PC-3 (cell line): ENCODE measurements at regions not wholly inside any gene's neighbourhood (a gene's known extent, or its start where the extent isn't known, plus 50 kb on each side); places are given as distances from the start of the nearest gene placed in this dataset.

Experiments
- ATAC-seq: fragments of 200-7000 bp; cut with Tn5 transposase; 2 replicates; pipeline ENCODE4 v1.9.1; 2020; ENCODE audit warnings: mild to moderate bottlenecking, moderate library complexity
- BruUV-seq: library from RNA; stranded (reverse); fragments of 400-500 nt; replicated peaks from 2 replicates; lab custom pipeline; 2021; lab: Mats Ljungman, UMichigan
- CTCF ChIA-PET: fragments of 300-600 bp; sonication (Branson Sonifier 250); formaldehyde crosslinking; loops from one replicate; lab custom pipeline; 2022; ENCODE audit warnings: antibody characterized with exemption; lab: Charles Lee
- POLR2A ChIA-PET: fragments of 300-600 bp; sonication (Branson Sonifier 250); formaldehyde crosslinking; loops from one replicate; lab custom pipeline; 2022; ENCODE audit warnings: antibody characterized with exemption; ENCODE audit not compliant: unreplicated experiment; lab: Charles Lee
- DNase-seq: peaks from one replicate; pipeline ENCODE4 v3.0.0-alpha.2; 2015
- H2AFZ ChIP-seq: fragments of 300-600 bp; sonication (generic); 2 replicates; pipeline ENCODE4 v1.6.0; 2016; ENCODE audit warnings: antibody characterized with exemption, low read length
- H3F3A ChIP-seq: fragments of 300-600 bp; sonication (generic); one replicate; pipeline ENCODE4 v1.6.0; 2017; ENCODE audit warnings: antibody characterized with exemption, low read length, control low read depth, mild to moderate bottlenecking; ENCODE audit not compliant: unreplicated experiment
- H3K27ac ChIP-seq: fragments of 300-600 bp; sonication (generic); 2 replicates; pipeline ENCODE4 v1.5.1; 2016; ENCODE audit warnings: mild to moderate bottlenecking, low read length
- H3K27me3 ChIP-seq: fragments of 300-600 bp; sonication (generic); 2 replicates; pipeline ENCODE4 v1.6.1; 2016; ENCODE audit warnings: low read length, mixed read lengths
- H3K36me3 ChIP-seq: fragments of 300-600 bp; sonication (generic); 2 replicates; pipeline ENCODE4 v1.6.1; 2016; ENCODE audit warnings: low read depth, mixed run types, low read length, mixed read lengths
- H3K4me1 ChIP-seq: fragments of 300-600 bp; sonication (generic); 2 replicates; pipeline ENCODE4 v1.5.1; 2016; ENCODE audit warnings: low read length; ENCODE audit not compliant: insufficient read depth
- H3K4me2 ChIP-seq: fragments of 300-600 bp; sonication (generic); 2 replicates; pipeline ENCODE4 v1.6.0; 2016; ENCODE audit warnings: low read length
- H3K4me3 ChIP-seq: fragments of 300-600 bp; sonication (generic); 2 replicates; pipeline ENCODE4 v1.5.1; 2016; ENCODE audit warnings: mild to moderate bottlenecking, low read length, mixed read lengths
- H3K79me2 ChIP-seq: fragments of 300-600 bp; sonication (generic); 2 replicates; pipeline ENCODE4 v1.6.1; 2017; ENCODE audit warnings: low read length, mixed read lengths
- H3K9ac ChIP-seq: fragments of 300-600 bp; sonication (generic); 2 replicates; pipeline ENCODE4 v1.6.0; 2016; ENCODE audit warnings: mild to moderate bottlenecking, low read length
- H3K9me2 ChIP-seq: fragments of 300-600 bp; sonication (generic); replicated peaks from 2 replicates; pipeline ENCODE4 v1.6.1; 2016; ENCODE audit warnings: mixed run types, low read length, mixed read lengths
- H3K9me3 ChIP-seq: fragments of 300-600 bp; sonication (generic); 2 replicates; pipeline ENCODE4 v1.6.1; 2016; ENCODE audit warnings: low read length, mixed read lengths
- H4K20me1 ChIP-seq: fragments of 300-600 bp; sonication (generic); 2 replicates; pipeline ENCODE4 v1.6.1; 2016; ENCODE audit warnings: low read length, mixed read lengths
- CTCF ChIP-seq: fragments of 300-600 bp; sonication (generic); conservative IDR thresholded peaks from 2 replicates; pipeline ENCODE4 v1.5.1; 2017; ENCODE audit warnings: antibody characterized with exemption, low read depth, mild to moderate bottlenecking, low read length
- EZH2 ChIP-seq: fragments of 300-600 bp; sonication (generic); IDR thresholded peaks from one replicate; pipeline ENCODE4 v1.6.1; 2017; ENCODE audit warnings: antibody characterized with exemption, mild to moderate bottlenecking, low read length; ENCODE audit not compliant: unreplicated experiment
- EZH2phosphoT487 ChIP-seq: fragments of 300-600 bp; sonication (generic); IDR thresholded peaks from 2 replicates; pipeline ENCODE4 v1.6.1; 2018; ENCODE audit warnings: mild to moderate bottlenecking, antibody characterized with exemption, low read length, borderline replicate concordance
- intact Hi-C: fragments of 100-400 bp; cut with micrococcal nuclease; formaldehyde crosslinking; loops from 2 replicates; pipeline ENCODE4 v1.9.0; 2023

- no peak for DNase-seq
- no peak overlapping the region for H3K4me3 ChIP-seq
- no peaks in the 10 kb centered on the region for H3K9me3 ChIP-seq
- BruUV-seq: no TSS peak
- TF ChIP-seq EZH2 (no peak), CTCF (no peak), EZH2phosphoT487 (no peak)
- H3K36me3 ChIP-seq: no peaks in the 10 kb centered on the region
- ChIA-PET POLR2A (no interaction called here), CTCF (no interaction called here)
- H3K9me2 ChIP-seq: no peaks in the 10 kb centered on the region
- H3K27me3 ChIP-seq: peaks cover 65% of the 10 kb centered on the region
- no peaks in the 10 kb centered on the region for H4K20me1 ChIP-seq
- H3K4me2 ChIP-seq: no peak overlapping the region
- intact Hi-C loops: no loop called here
- H3K27ac ChIP-seq: no peak overlapping the region
- ATAC-seq: no peak
- H3F3A ChIP-seq: no peaks in the 10 kb centered on the region
- no peak overlapping the region for H2AFZ ChIP-seq
- no peak overlapping the region for H3K9ac ChIP-seq
- no peaks in the 10 kb centered on the region for H3K4me1 ChIP-seq
- no peaks in the 10 kb centered on the region for H3K79me2 ChIP-seq
Observed at GRCh38 chr1:38565020-38565491, 294.5 kb downstream of the RRAGC start.

- no peaks in the 10 kb centered on the region for H3K36me3 ChIP-seq
- TF ChIP-seq EZH2 (no peak), CTCF (no peak), EZH2phosphoT487 (no peak)
- no peak overlapping the region for H3K9ac ChIP-seq
- BruUV-seq: no TSS peak
- no peak overlapping the region for H3K4me2 ChIP-seq
- H3K79me2 ChIP-seq: no peaks in the 10 kb centered on the region
- no peak for DNase-seq
- intact Hi-C loops: no loop called here
- no peak for ATAC-seq
- H3K4me1 ChIP-seq: no peaks in the 10 kb centered on the region
- CTCF ChIA-PET: no interaction called here
- no peaks in the 10 kb centered on the region for H3K9me3 ChIP-seq
- H3K27me3 ChIP-seq: peaks cover 63% of the 10 kb centered on the region
- H3F3A ChIP-seq: no peaks in the 10 kb centered on the region
- POLR2A ChIA-PET: no interaction called here
- H2AFZ ChIP-seq: no peak overlapping the region
- no peaks in the 10 kb centered on the region for H4K20me1 ChIP-seq
- H3K9me2 ChIP-seq: no peaks in the 10 kb centered on the region
- H3K27ac ChIP-seq: no peak overlapping the region
- H3K4me3 ChIP-seq: no peak overlapping the region
Observed at GRCh38 chr1:38563942-38564735, 295.4 kb downstream of the RRAGC start.

- ATAC-seq (no peak), DNase-seq (no peak)
- H3K27me3 ChIP-seq: peaks cover 76% of the 10 kb centered on the region
- H4K20me1 ChIP-seq: no peaks in the 10 kb centered on the region
- H3K9me2 ChIP-seq: no peaks in the 10 kb centered on the region
- no peak overlapping the region for H3K27ac ChIP-seq
- no peaks in the 10 kb centered on the region for H3K79me2 ChIP-seq
- no peaks in the 10 kb centered on the region for H3F3A ChIP-seq
- no TSS peak for BruUV-seq
- ChIA-PET CTCF (no interaction called here), POLR2A (no interaction called here)
- H3K9me3 ChIP-seq: no peaks in the 10 kb centered on the region
- TF ChIP-seq EZH2phosphoT487: no peak
- TF ChIP-seq CTCF: no peak
- no peak for TF ChIP-seq EZH2
- intact Hi-C loops: no loop called here
- no peak overlapping the region for H3K4me3 ChIP-seq
- no peaks in the 10 kb centered on the region for H3K36me3 ChIP-seq
- H3K4me2 ChIP-seq: no peak overlapping the region
- no peak overlapping the region for H2AFZ ChIP-seq
- no peaks in the 10 kb centered on the region for H3K4me1 ChIP-seq
- H3K9ac ChIP-seq: no peak overlapping the region
Observed at GRCh38 chr1:38561725-38562124, 297.8 kb downstream of the RRAGC start.
